ENCODE measurements at regions not wholly inside any gene's neighbourhood (a gene's known extent, or its start where the extent isn't known, plus 50 kb on each side); places are given as distances from the start of the nearest gene placed in this dataset.

- H3K27me3 Mint-ChIP-seq (ENCODE audit: low read depth), result peaks cover 3% of the 10 kb centered on the region
Observed at GRCh38 chrX:15191830-15192229, 78.1 kb downstream of the ASB9 start.

GRCh38 chrX:15188039-15188438, 81.8 kb downstream of the ASB9 start:
- H3K4me1 Mint-ChIP-seq (ENCODE audit: low read depth), result no peaks in the 10 kb centered on the region
- no peaks in the 10 kb centered on the region for H3K36me3 Mint-ChIP-seq (ENCODE audit: low read depth)
- ChIA-PET POLR2A (no interaction called here), CTCF (no interaction called here)
- peaks cover 12% of the 10 kb centered on the region for H3K27me3 Mint-ChIP-seq (ENCODE audit: low read depth)
- no peaks in the 10 kb centered on the region for H3K9me3 Mint-ChIP-seq (ENCODE audit: insufficient read depth)
- no peak overlapping the region for H3K27ac Mint-ChIP-seq
- DNase-seq, result no peak
- no peak for ATAC-seq
- no peak overlapping the region for H3K4me3 Mint-ChIP-seq

More at GRCh38 chrX:15191830-15192229, 78.1 kb downstream of the ASB9 start:
- ChIA-PET CTCF (interaction anchor here (1.1 kb wide), 1 partner anchor 56 kb away, joined by 3 read pairs; no protein-coding TSS in a partner anchor), POLR2A (no interaction called here)
- no peaks in the 10 kb centered on the region for H3K9me3 Mint-ChIP-seq (ENCODE audit: insufficient read depth)
- DNase-seq (no peak), ATAC-seq (no peak)
- no peak overlapping the region for H3K27ac Mint-ChIP-seq
- no peaks in the 10 kb centered on the region for H3K4me1 Mint-ChIP-seq (ENCODE audit: low read depth)
- no peak overlapping the region for H3K4me3 Mint-ChIP-seq
- no peaks in the 10 kb centered on the region for H3K36me3 Mint-ChIP-seq (ENCODE audit: low read depth)

- POLR2A ChIA-PET, result no interaction called here
- Mint-ChIP-seq H3K9me3 (ENCODE audit: insufficient read depth) (no peaks in the 10 kb centered on the region), H3K4me1 (ENCODE audit: low read depth) (no peaks in the 10 kb centered on the region), H3K4me3 (no peak overlapping the region), H3K27ac (no peak overlapping the region), H3K27me3 (ENCODE audit: low read depth) (peaks cover 2% of the 10 kb centered on the region), H3K36me3 (ENCODE audit: low read depth) (no peaks in the 10 kb centered on the region)
- no peak for ATAC-seq
- CTCF ChIA-PET, result interaction anchor here (0.6 kb wide), 1 partner anchor 35 kb away, joined by 3 read pairs; no protein-coding TSS in a partner anchor
- DNase-seq, result no peak
Observed at GRCh38 chrX:15177316-15177715, 92.6 kb downstream of the ASB9 start.

- no peaks in the 10 kb centered on the region for H3K27me3 Mint-ChIP-seq (ENCODE audit: low read depth)
- H3K27ac Mint-ChIP-seq, result no peak overlapping the region
- ChIA-PET POLR2A (interaction anchor here (0.6 kb wide), 1 partner anchor 315 kb away, joined by 5 read pairs; no protein-coding TSS in a partner anchor), CTCF (no interaction called here)
- peaks cover 15% of the 10 kb centered on the region for H3K4me1 Mint-ChIP-seq (ENCODE audit: low read depth)
- H3K36me3 Mint-ChIP-seq (ENCODE audit: low read depth), result peaks cover under 1% of the 10 kb centered on the region
- DNase-seq (no peak), ATAC-seq (no peak)
- H3K4me3 Mint-ChIP-seq, result no peak overlapping the region
- H3K9me3 Mint-ChIP-seq (ENCODE audit: insufficient read depth), result no peaks in the 10 kb centered on the region
Observed at GRCh38 chrX:15173411-15173810, 96.5 kb downstream of the ASB9 start.

GRCh38 chrX:15170927-15171326, 99.0 kb downstream of the ASB9 start:
- ChIA-PET CTCF (no interaction called here), POLR2A (no interaction called here)
- Mint-ChIP-seq H3K27ac (peak overlapping the region; percentile 49), H3K4me1 (ENCODE audit: low read depth) (peaks cover 26% of the 10 kb centered on the region), H3K27me3 (ENCODE audit: low read depth) (no peaks in the 10 kb centered on the region), H3K4me3 (no peak overlapping the region), H3K36me3 (ENCODE audit: low read depth) (peaks cover 5% of the 10 kb centered on the region), H3K9me3 (ENCODE audit: insufficient read depth) (no peaks in the 10 kb centered on the region)
- no peak for ATAC-seq
- no peak for DNase-seq

- Mint-ChIP-seq H3K27ac (no peak overlapping the region), H3K27me3 (ENCODE audit: low read depth) (no peaks in the 10 kb centered on the region), H3K4me3 (no peak overlapping the region), H3K36me3 (ENCODE audit: low read depth) (peaks cover 5% of the 10 kb centered on the region), H3K4me1 (ENCODE audit: low read depth) (peaks cover 29% of the 10 kb centered on the region), H3K9me3 (ENCODE audit: insufficient read depth) (no peaks in the 10 kb centered on the region)
- ChIA-PET CTCF (no interaction called here), POLR2A (no interaction called here)
- no peak for DNase-seq
- ATAC-seq, result no peak
Observed at GRCh38 chrX:15167826-15168225, 102.1 kb downstream of the ASB9 start.

GRCh38 chrX:15165832-15166231, 104.1 kb downstream of the ASB9 start:
- H3K4me3 Mint-ChIP-seq, result no peak overlapping the region
- POLR2A ChIA-PET, result no interaction called here
- H3K4me1 Mint-ChIP-seq (ENCODE audit: low read depth), result peaks cover 31% of the 10 kb centered on the region
- DNase-seq (no peak), ATAC-seq (no peak)
- no peak overlapping the region for H3K27ac Mint-ChIP-seq
- no peaks in the 10 kb centered on the region for H3K27me3 Mint-ChIP-seq (ENCODE audit: low read depth)
- peaks cover 5% of the 10 kb centered on the region for H3K36me3 Mint-ChIP-seq (ENCODE audit: low read depth)
- CTCF ChIA-PET, result no interaction called here
- H3K9me3 Mint-ChIP-seq (ENCODE audit: insufficient read depth), result no peaks in the 10 kb centered on the region

- ChIA-PET CTCF (no interaction called here), POLR2A (no interaction called here)
- Mint-ChIP-seq H3K27ac (no peak overlapping the region), H3K4me3 (no peak overlapping the region), H3K9me3 (ENCODE audit: insufficient read depth) (no peaks in the 10 kb centered on the region), H3K27me3 (ENCODE audit: low read depth) (no peaks in the 10 kb centered on the region), H3K4me1 (ENCODE audit: low read depth) (peaks cover 38% of the 10 kb centered on the region), H3K36me3 (ENCODE audit: low read depth) (peaks cover 3% of the 10 kb centered on the region)
- no peak for ATAC-seq
- no peak for DNase-seq
Observed at GRCh38 chrX:15163131-15163530, 106.8 kb downstream of the ASB9 start.

GRCh38 chrX:15160558-15161095, 109.3 kb downstream of the ASB9 start:
- H3K27ac Mint-ChIP-seq, result no peak overlapping the region
- CTCF ChIA-PET, result no interaction called here
- H3K36me3 Mint-ChIP-seq (ENCODE audit: low read depth), result peaks cover 7% of the 10 kb centered on the region
- DNase-seq (no peak), ATAC-seq (no peak)
- H3K4me1 Mint-ChIP-seq (ENCODE audit: low read depth), result peaks cover 47% of the 10 kb centered on the region
- POLR2A ChIA-PET, result no interaction called here
- no peaks in the 10 kb centered on the region for H3K9me3 Mint-ChIP-seq (ENCODE audit: insufficient read depth)
- H3K27me3 Mint-ChIP-seq (ENCODE audit: low read depth), result no peaks in the 10 kb centered on the region
- no peak overlapping the region for H3K4me3 Mint-ChIP-seq

- Mint-ChIP-seq H3K4me3 (peak overlapping the region; percentile 82), H3K36me3 (ENCODE audit: low read depth) (peaks cover 8% of the 10 kb centered on the region), H3K27me3 (ENCODE audit: low read depth) (no peaks in the 10 kb centered on the region), H3K9me3 (ENCODE audit: insufficient read depth) (no peaks in the 10 kb centered on the region), H3K4me1 (ENCODE audit: low read depth) (peaks cover 54% of the 10 kb centered on the region), H3K27ac (peak overlapping the region; percentile 94)
- ATAC-seq (peak; percentile 92), DNase-seq (peak; percentile 56)
- CTCF ChIA-PET, result interaction anchor here (1.2 to 2.3 kb wide), 3 partner anchors 11 to 43 kb away, joined by 7 to 25 read pairs (median 8); no protein-coding TSS in a partner anchor
- POLR2A ChIA-PET, result interaction anchor here (1.1 to 1.2 kb wide), 2 partner anchors 16 to 44 kb away, joined by 3 to 4 read pairs; no protein-coding TSS in a partner anchor
Observed at GRCh38 chrX:15158736-15159406, 111.0 kb downstream of the ASB9 start.

- H3K9me3 Mint-ChIP-seq (ENCODE audit: insufficient read depth), result no peaks in the 10 kb centered on the region
- peak overlapping the region; percentile 94 for H3K27ac Mint-ChIP-seq
- peaks cover 54% of the 10 kb centered on the region for H3K4me1 Mint-ChIP-seq (ENCODE audit: low read depth)
- POLR2A ChIA-PET, result interaction anchor here (1.1 to 1.2 kb wide), 2 partner anchors 16 to 44 kb away, joined by 3 to 4 read pairs; no protein-coding TSS in a partner anchor
- no peak for ATAC-seq
- H3K27me3 Mint-ChIP-seq (ENCODE audit: low read depth), result no peaks in the 10 kb centered on the region
- CTCF ChIA-PET, result interaction anchor here (1.2 to 2.3 kb wide), 3 partner anchors 11 to 44 kb away, joined by 7 to 25 read pairs (median 8); no protein-coding TSS in a partner anchor
- no peak for DNase-seq
- H3K36me3 Mint-ChIP-seq (ENCODE audit: low read depth), result peaks cover 12% of the 10 kb centered on the region
- peak overlapping the region; percentile 82 for H3K4me3 Mint-ChIP-seq
Observed at GRCh38 chrX:15158350-15158735, 111.5 kb downstream of the ASB9 start.

GRCh38 chrX:15157624-15158023, 112.3 kb downstream of the ASB9 start:
- H3K36me3 Mint-ChIP-seq (ENCODE audit: low read depth), result peaks cover 15% of the 10 kb centered on the region
- peak overlapping the region; percentile 83 for H3K27ac Mint-ChIP-seq
- H3K9me3 Mint-ChIP-seq (ENCODE audit: insufficient read depth), result no peaks in the 10 kb centered on the region
- CTCF ChIA-PET, result interaction anchor here (2.3 kb wide), 1 partner anchor 14 kb away, joined by 25 read pairs; no protein-coding TSS in a partner anchor
- peaks cover 57% of the 10 kb centered on the region for H3K4me1 Mint-ChIP-seq (ENCODE audit: low read depth)
- POLR2A ChIA-PET, result no interaction called here
- DNase-seq (no peak), ATAC-seq (no peak)
- peak overlapping the region; percentile 82 for H3K4me3 Mint-ChIP-seq
- H3K27me3 Mint-ChIP-seq (ENCODE audit: low read depth), result no peaks in the 10 kb centered on the region
